SK-N-MC (cell line): ENCODE measurements at regions not wholly inside any gene's neighbourhood (a gene's known extent, or its start where the extent isn't known, plus 50 kb on each side); places are given as distances from the start of the nearest gene placed in this dataset.

Experiments used
- EZH2 ChIP-seq: fragments of 200-600 bp; sonication (generic); IDR thresholded peaks from one replicate; pipeline ENCODE4 v1.6.1; 2017; ENCODE audit warnings: antibody characterized with exemption
- FOXP2 ChIP-seq: optimal IDR thresholded peaks from 2 replicates; pipeline ENCODE3; 2011; ENCODE audit warnings: mild to moderate bottlenecking, moderate library complexity; ENCODE audit not compliant: insufficient read depth; ENCODE audit errors: extremely low read length, control extremely low read depth
- POLR2AphosphoS5 ChIP-seq: IDR thresholded peaks from 2 replicates; pipeline ENCODE4 v1.6.1; 2012; ENCODE audit warnings: mild to moderate bottlenecking, low read depth, low read length, borderline replicate concordance

- no peak for TF ChIP-seq EZH2
- no peak for TF ChIP-seq POLR2AphosphoS5
- TF ChIP-seq FOXP2 = no peak
These were observed 2015.9 kb upstream of the CDH9 start for GRCh38 chr5:29054282-29054681.
